Endothelial cell of umbilical vein (primary cell): ENCODE measurements at regions not wholly inside any gene's neighbourhood (a gene's known extent, or its start where the extent isn't known, plus 50 kb on each side); places are given as distances from the start of the nearest gene placed in this dataset.

Experiments
- BruUV-seq: library from RNA; stranded (reverse); fragments of 400-500 nt; replicated peaks from 2 replicates; lab custom pipeline; 2021; lab: Mats Ljungman, UMichigan
- CTCF ChIA-PET: fragments of 300-600, 350-600 bp; sonication (Branson Sonifier 250); formaldehyde crosslinking; loops from one replicate; lab custom pipeline; 2021; ENCODE audit warnings: antibody characterized with exemption, inconsistent platforms; lab: Charles Lee
- POLR2A ChIA-PET: fragments of 300-600, 350-600 bp; sonication (Branson Sonifier 250); formaldehyde crosslinking; loops from one replicate; lab custom pipeline; 2021; ENCODE audit warnings: antibody characterized with exemption, inconsistent platforms; lab: Charles Lee
- DNase-seq: peaks from one replicate; pipeline ENCODE4 v3.0.0-alpha.2; 2011; ENCODE audit warnings: low read depth, low spot score
- FAIRE-seq: peaks from 2 replicates; lab custom pipeline; 2011; peaks lifted over from hg19 to GRCh38; lab: Jason Lieb, UNC
- H2AFZ ChIP-seq: 2 replicates; pipeline ENCODE4 v1.6.0; 2012; ENCODE audit warnings: low read depth, low read length, control low read depth, inconsistent platforms
- H3K27ac ChIP-seq: 2 replicates; pipeline ENCODE4 v1.5.1; 2011; ENCODE audit warnings: low read depth, mild to moderate bottlenecking, control low read depth, low read length, moderate library complexity; ENCODE audit not compliant: insufficient read depth
- H3K27me3 ChIP-seq, 2 experiments: 2 replicates each; pipeline versions ENCODE4 v1.6.0 to v1.6.1; 2011; ENCODE audit warnings: low read length in 2 of 2, mixed read lengths in 1 of 2; ENCODE audit not compliant: control insufficient read depth in 2 of 2, insufficient read depth in 2 of 2
- H3K36me3 ChIP-seq, 2 experiments: 2 replicates in 1 of 2; 3 replicates in 1 of 2; pipeline ENCODE4 v1.5.1; 2011; ENCODE audit warnings: low read length in 2 of 2, mild to moderate bottlenecking in 1 of 2, moderate library complexity in 1 of 2; ENCODE audit not compliant: control insufficient read depth in 2 of 2, insufficient read depth in 2 of 2; ENCODE audit errors: extremely low read depth in 1 of 2
- H3K4me1 ChIP-seq: 3 replicates; pipeline ENCODE4 v1.5.1; 2011; ENCODE audit warnings: mild to moderate bottlenecking, low read length; ENCODE audit not compliant: control insufficient read depth, insufficient read depth; ENCODE audit errors: extremely low read depth
- H3K4me2 ChIP-seq: 2 replicates; pipeline ENCODE4 v1.6.1; 2011; ENCODE audit warnings: low read length, control low read depth, mixed read lengths; ENCODE audit not compliant: insufficient read depth
- H3K4me3 ChIP-seq, 3 experiments: fragments of 200-600 bp in 1 of 3; sonication (generic), shearing (Covaris generic) in 1 of 3; replicated peaks in 1 of 3; 2 replicates each; pipeline ENCODE4 v1.5.1; 2011 to 2016; ENCODE audit warnings: control low read depth in 3 of 3, low read length in 3 of 3, mild to moderate bottlenecking in 2 of 3, inconsistent platforms in 1 of 3, low read depth in 1 of 3, moderate library complexity in 1 of 3; ENCODE audit not compliant: insufficient read depth in 1 of 3
- H3K79me2 ChIP-seq: 2 replicates; pipeline ENCODE4 v1.6.0; 2012; ENCODE audit warnings: low read length, inconsistent platforms; ENCODE audit not compliant: control insufficient read depth, insufficient read depth
- H3K9ac ChIP-seq: replicated peaks from 2 replicates; pipeline ENCODE3; 2011; ENCODE audit warnings: low read length, control low read depth; ENCODE audit not compliant: insufficient read depth; ENCODE audit errors: extremely low read depth
- H3K9me1 ChIP-seq: replicated peaks from 3 replicates; pipeline ENCODE4 v1.6.0; 2011; ENCODE audit warnings: mild to moderate bottlenecking, low read length; ENCODE audit not compliant: control insufficient read depth, insufficient read depth; ENCODE audit errors: extremely low read depth
- H3K9me3 ChIP-seq: replicated peaks from 2 replicates; pipeline ENCODE4 v1.5.1; 2012; ENCODE audit warnings: low read length, inconsistent platforms; ENCODE audit not compliant: control insufficient read depth, insufficient read depth
- H4K20me1 ChIP-seq: replicated peaks from 2 replicates; pipeline ENCODE3; 2011; ENCODE audit warnings: mild to moderate bottlenecking, low read length; ENCODE audit not compliant: control insufficient read depth, insufficient read depth; ENCODE audit errors: extremely low read depth
- EZH2 ChIP-seq: IDR thresholded peaks from 2 replicates; pipeline ENCODE4 v1.6.1; 2012; ENCODE audit warnings: borderline replicate concordance, low read depth, mild to moderate bottlenecking, moderate library complexity, low read length, inconsistent platforms; ENCODE audit not compliant: severe bottlenecking
- FOS ChIP-seq: IDR thresholded peaks from 2 replicates; pipeline ENCODE4 v1.6.1; 2011; ENCODE audit warnings: mild to moderate bottlenecking, low read length, moderate library complexity, borderline replicate concordance; ENCODE audit not compliant: insufficient read depth
- GATA2 ChIP-seq: IDR thresholded peaks from 2 replicates; pipeline ENCODE4 v1.7.0; 2011; ENCODE audit warnings: low read depth, mild to moderate bottlenecking, moderate library complexity, mixed read lengths, low read length; ENCODE audit not compliant: insufficient read length, insufficient read depth
- JUN ChIP-seq: IDR thresholded peaks from 2 replicates; pipeline ENCODE4 v1.6.1; 2011; ENCODE audit warnings: borderline replicate concordance, low read depth; ENCODE audit not compliant: insufficient read length, insufficient read depth
- MAX ChIP-seq: IDR thresholded peaks from 2 replicates; pipeline ENCODE4 v1.6.1; 2011; ENCODE audit not compliant: insufficient read depth, insufficient read length
- MYC ChIP-seq: IDR thresholded peaks from one replicate; pipeline ENCODE4 v1.6.1; 2011; ENCODE audit warnings: mild to moderate bottlenecking, low read depth, low read length
- POLR2A ChIP-seq: IDR thresholded peaks from 2 replicates; pipeline ENCODE4 v1.6.1; 2012; ENCODE audit warnings: low read depth, mild to moderate bottlenecking, control low read depth, low read length
- POLR2AphosphoS5 ChIP-seq: IDR thresholded peaks from 2 replicates; pipeline ENCODE4 v1.6.1; 2012; ENCODE audit warnings: low read depth, mild to moderate bottlenecking, control low read depth, low read length, moderate library complexity; ENCODE audit not compliant: insufficient read depth
- dilution Hi-C: fragments of 300-500 bp; cut with MboI; formaldehyde crosslinking; loops from one replicate; pipeline ENCODE4 v1.15.0; 2019; ENCODE audit warnings: low sequenced_read_pairs; ENCODE audit not compliant: extremely low pct_ligation_motif_present
- intact Hi-C: fragments of 100-400 bp; cut with micrococcal nuclease; formaldehyde crosslinking; loops from one replicate; pipeline ENCODE4 v1.10.0; 2022
- TF ChIP-seq, protein P1 (sequence below), 2 donors: IDR thresholded peaks; 1 replicate in 1 of 2; 2 replicates in 1 of 2; pipeline ENCODE4 v1.5.1; 2011; ENCODE audit warnings: low read length in 2 of 2, mild to moderate bottlenecking in 2 of 2, moderate library complexity in 2 of 2, control low read depth in 1 of 2, inconsistent platforms in 1 of 2, low read depth in 1 of 2; ENCODE audit not compliant: insufficient read depth in 1 of 2; ENCODE audit errors: extremely low read depth in 1 of 2

- CTCF ChIA-PET = no interaction called here
- intact Hi-C loops = no loop called here
- Histone ChIP-seq H3K9me1 (no peaks in the 10 kb centered on the region), H3K27ac (no peak overlapping the region), H3K9me3 (peaks cover 7% of the 10 kb centered on the region), H3K9ac (no peak overlapping the region), H3K36me3 (no peaks in the 10 kb centered on the region), H2AFZ (no peak overlapping the region), H3K27me3 (no peaks in the 10 kb centered on the region), H3K4me2 (no peak overlapping the region), H4K20me1 (no peaks in the 10 kb centered on the region), H3K79me2 (no peaks in the 10 kb centered on the region), H3K4me3 (no peak overlapping the region), H3K4me1 (no peaks in the 10 kb centered on the region)
- POLR2A ChIA-PET = no interaction called here
- TF ChIP-seq, protein P1, sequence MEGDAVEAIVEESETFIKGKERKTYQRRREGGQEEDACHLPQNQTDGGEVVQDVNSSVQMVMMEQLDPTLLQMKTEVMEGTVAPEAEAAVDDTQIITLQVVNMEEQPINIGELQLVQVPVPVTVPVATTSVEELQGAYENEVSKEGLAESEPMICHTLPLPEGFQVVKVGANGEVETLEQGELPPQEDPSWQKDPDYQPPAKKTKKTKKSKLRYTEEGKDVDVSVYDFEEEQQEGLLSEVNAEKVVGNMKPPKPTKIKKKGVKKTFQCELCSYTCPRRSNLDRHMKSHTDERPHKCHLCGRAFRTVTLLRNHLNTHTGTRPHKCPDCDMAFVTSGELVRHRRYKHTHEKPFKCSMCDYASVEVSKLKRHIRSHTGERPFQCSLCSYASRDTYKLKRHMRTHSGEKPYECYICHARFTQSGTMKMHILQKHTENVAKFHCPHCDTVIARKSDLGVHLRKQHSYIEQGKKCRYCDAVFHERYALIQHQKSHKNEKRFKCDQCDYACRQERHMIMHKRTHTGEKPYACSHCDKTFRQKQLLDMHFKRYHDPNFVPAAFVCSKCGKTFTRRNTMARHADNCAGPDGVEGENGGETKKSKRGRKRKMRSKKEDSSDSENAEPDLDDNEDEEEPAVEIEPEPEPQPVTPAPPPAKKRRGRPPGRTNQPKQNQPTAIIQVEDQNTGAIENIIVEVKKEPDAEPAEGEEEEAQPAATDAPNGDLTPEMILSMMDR (IDR thresholded peaks at IDR 0.05; ENCODE audit: extremely low read depth in 1 of 2, insufficient read depth in 1 of 2, low read depth in 1 of 2, low read length in 2 of 2) = no peak
- TF ChIP-seq FOS (no peak), POLR2A (no peak)
- DNase-seq (no peak), FAIRE-seq (no peak)
- dilution Hi-C loops = no loop called here
- no TSS peak for BruUV-seq
Observed at GRCh38 chr17:53950858-53951250, 128.1 kb downstream of the KIF2B start.

GRCh38 chr17:53971361-53971760 lies 148.6 kb downstream of the KIF2B start:
- TF ChIP-seq, protein P1 (IDR thresholded peaks at IDR 0.05; ENCODE audit: extremely low read depth in 1 of 2, insufficient read depth in 1 of 2, low read depth in 1 of 2, low read length in 2 of 2) = no peak
- no peak for TF ChIP-seq POLR2AphosphoS5
- TF ChIP-seq MYC = no peak
- TF ChIP-seq GATA2 = no peak
- TF ChIP-seq POLR2A = no peak
- no peak for TF ChIP-seq FOS
- no peak for TF ChIP-seq MAX
- no peak for TF ChIP-seq EZH2
- no peak for TF ChIP-seq JUN
- H3K36me3 ChIP-seq = no peaks in the 10 kb centered on the region
- H3K27me3 ChIP-seq = no peaks in the 10 kb centered on the region
- H4K20me1 ChIP-seq = no peaks in the 10 kb centered on the region
- dilution Hi-C loops (no loop called here), intact Hi-C loops (no loop called here)
- no peak for DNase-seq
- no peak overlapping the region for H2AFZ ChIP-seq
- no peak overlapping the region for H3K9ac ChIP-seq
- no TSS peak for BruUV-seq
- ChIA-PET POLR2A (no interaction called here), CTCF (no interaction called here)
- FAIRE-seq = no peak
- H3K4me1 ChIP-seq = no peaks in the 10 kb centered on the region
- H3K4me2 ChIP-seq = no peak overlapping the region
- no peak overlapping the region for H3K27ac ChIP-seq
- H3K9me1 ChIP-seq = no peaks in the 10 kb centered on the region
- no peaks in the 10 kb centered on the region for H3K79me2 ChIP-seq
- H3K4me3 ChIP-seq = no peak overlapping the region
- no peaks in the 10 kb centered on the region for H3K9me3 ChIP-seq
